Kidney (tissue), 13 donors: ENCODE measurements at regions not wholly inside any gene's neighbourhood (a gene's known extent, or its start where the extent isn't known, plus 50 kb on each side); places are given as distances from the start of the nearest gene placed in this dataset.

ENCODE experiments used
- DNase-seq, 5 donors: peaks; one replicate each; pipeline ENCODE4 v3.0.0-alpha.2; 2013 to 2020
- FAIRE-seq: peaks from 2 replicates; lab custom pipeline; 2012; peaks lifted over from hg19 to GRCh38; lab: Jason Lieb, UNC
- H3K27ac ChIP-seq, 2 donors: one replicate each; pipeline ENCODE4 v1.7.0; 2013; ENCODE audit warnings: low read depth in 2 of 2, low read length in 2 of 2, inconsistent platforms in 1 of 2
- H3K27me3 ChIP-seq: one replicate; pipeline ENCODE4 v1.7.1; 2013; ENCODE audit warnings: low read length, inconsistent platforms; ENCODE audit not compliant: control insufficient read depth, insufficient read depth
- H3K36me3 ChIP-seq, 3 donors: one replicate each; pipeline versions ENCODE4 v1.7.0 to v1.7.1; 2013; ENCODE audit warnings: low read length in 3 of 3, control low read depth in 1 of 3, inconsistent platforms in 1 of 3; ENCODE audit not compliant: insufficient read depth in 3 of 3, control insufficient read depth in 2 of 3
- H3K4me1 ChIP-seq, 3 donors: one replicate each; pipeline versions ENCODE4 v1.7.0 to v1.7.1; 2013; ENCODE audit warnings: low read length in 3 of 3, inconsistent platforms in 1 of 3, low read depth in 1 of 3; ENCODE audit not compliant: control insufficient read depth in 2 of 3, insufficient read depth in 2 of 3
- H3K4me3 ChIP-seq, 3 donors: one replicate each; pipeline versions ENCODE4 v1.7.0 to v1.8.1; 2013; ENCODE audit warnings: low read length in 3 of 3, control low read depth in 1 of 3, inconsistent platforms in 1 of 3
- H3K9ac ChIP-seq, 3 donors: one replicate each; pipeline versions ENCODE4 v1.7.0 to v1.7.1; 2013; ENCODE audit warnings: low read length in 3 of 3, control low read depth in 1 of 3, inconsistent platforms in 1 of 3
- H3K9me3 ChIP-seq, 3 donors: one replicate each; pipeline versions ENCODE4 v1.7.0 to v1.7.1; 2013; ENCODE audit warnings: low read length in 3 of 3, control low read depth in 1 of 3, inconsistent platforms in 1 of 3; ENCODE audit not compliant: control insufficient read depth in 2 of 3, insufficient read depth in 1 of 3
- intact Hi-C: fragments of 100-400 bp; cut with DNase I; formaldehyde crosslinking; loops from one replicate; pipeline ENCODE4 v1.11.1; 2022
- TF ChIP-seq, protein P1 (sequence below): IDR thresholded peaks from 3 replicates; pipeline ENCODE4 v1.5.1; 2012; ENCODE audit warnings: mild to moderate bottlenecking, moderate library complexity, borderline replicate concordance; ENCODE audit not compliant: insufficient read depth; ENCODE audit errors: extremely low read depth
- donor health status: control.
- donor health status: control.
- donor health status: control.
- donor health status: control.
- donor health status: control.
- donor health status: DM: yes; HTN: yes; CAD: no.
- donor health status: Normal renal cell carcinoma (clear cell type).

DNA sequence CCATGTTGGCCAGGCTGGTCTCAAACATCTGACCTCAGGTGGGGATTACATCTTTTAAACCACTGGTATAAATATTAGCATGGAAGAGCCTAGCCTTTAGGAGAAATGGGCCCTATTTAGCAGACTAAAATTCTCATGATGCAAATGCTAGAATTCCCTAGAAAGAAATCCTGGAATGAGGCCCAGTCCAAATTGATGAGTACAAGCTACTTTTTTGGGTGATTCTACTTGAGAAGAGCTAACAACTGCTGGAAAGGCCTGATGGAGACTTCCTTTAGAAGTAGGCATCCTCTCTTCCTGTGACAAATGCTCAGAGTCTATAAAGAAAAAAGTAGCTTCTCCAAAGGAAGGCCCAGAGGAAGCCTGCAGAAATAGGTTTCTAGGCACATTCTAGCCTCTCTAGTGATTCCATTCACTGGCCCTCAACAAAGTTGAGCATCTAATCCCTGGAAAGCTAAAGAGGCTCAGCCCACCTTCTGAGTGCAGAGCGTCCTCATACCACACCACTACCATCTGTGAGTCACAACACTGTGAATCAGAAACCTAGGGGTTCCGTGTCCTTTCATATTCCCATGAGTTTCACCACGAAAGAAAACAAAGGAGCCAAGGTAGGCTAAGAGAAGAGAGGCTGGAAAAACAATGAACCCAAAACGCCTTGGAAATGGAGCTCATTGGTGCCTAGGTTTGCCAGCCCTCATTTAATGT is 183.1 kb downstream of the C1D start:
- H3K4me1 ChIP-seq = peaks cover 3 to 7% (median 4%) of the 10 kb centered on the region in 3 donors
- no peak for FAIRE-seq
- no peaks in the 10 kb centered on the region for H3K36me3 ChIP-seq
- TF ChIP-seq, protein P1, sequence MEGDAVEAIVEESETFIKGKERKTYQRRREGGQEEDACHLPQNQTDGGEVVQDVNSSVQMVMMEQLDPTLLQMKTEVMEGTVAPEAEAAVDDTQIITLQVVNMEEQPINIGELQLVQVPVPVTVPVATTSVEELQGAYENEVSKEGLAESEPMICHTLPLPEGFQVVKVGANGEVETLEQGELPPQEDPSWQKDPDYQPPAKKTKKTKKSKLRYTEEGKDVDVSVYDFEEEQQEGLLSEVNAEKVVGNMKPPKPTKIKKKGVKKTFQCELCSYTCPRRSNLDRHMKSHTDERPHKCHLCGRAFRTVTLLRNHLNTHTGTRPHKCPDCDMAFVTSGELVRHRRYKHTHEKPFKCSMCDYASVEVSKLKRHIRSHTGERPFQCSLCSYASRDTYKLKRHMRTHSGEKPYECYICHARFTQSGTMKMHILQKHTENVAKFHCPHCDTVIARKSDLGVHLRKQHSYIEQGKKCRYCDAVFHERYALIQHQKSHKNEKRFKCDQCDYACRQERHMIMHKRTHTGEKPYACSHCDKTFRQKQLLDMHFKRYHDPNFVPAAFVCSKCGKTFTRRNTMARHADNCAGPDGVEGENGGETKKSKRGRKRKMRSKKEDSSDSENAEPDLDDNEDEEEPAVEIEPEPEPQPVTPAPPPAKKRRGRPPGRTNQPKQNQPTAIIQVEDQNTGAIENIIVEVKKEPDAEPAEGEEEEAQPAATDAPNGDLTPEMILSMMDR = no peak
- intact Hi-C loops = no loop called here
- H3K9me3 ChIP-seq = no peaks in the 10 kb centered on the region
- no peak overlapping the region for H3K4me3 ChIP-seq
- H3K9ac ChIP-seq = no peak overlapping the region
- DNase-seq = no peak
- no peaks in the 10 kb centered on the region for H3K27me3 ChIP-seq
- H3K27ac ChIP-seq = no peak overlapping the region

DNA sequence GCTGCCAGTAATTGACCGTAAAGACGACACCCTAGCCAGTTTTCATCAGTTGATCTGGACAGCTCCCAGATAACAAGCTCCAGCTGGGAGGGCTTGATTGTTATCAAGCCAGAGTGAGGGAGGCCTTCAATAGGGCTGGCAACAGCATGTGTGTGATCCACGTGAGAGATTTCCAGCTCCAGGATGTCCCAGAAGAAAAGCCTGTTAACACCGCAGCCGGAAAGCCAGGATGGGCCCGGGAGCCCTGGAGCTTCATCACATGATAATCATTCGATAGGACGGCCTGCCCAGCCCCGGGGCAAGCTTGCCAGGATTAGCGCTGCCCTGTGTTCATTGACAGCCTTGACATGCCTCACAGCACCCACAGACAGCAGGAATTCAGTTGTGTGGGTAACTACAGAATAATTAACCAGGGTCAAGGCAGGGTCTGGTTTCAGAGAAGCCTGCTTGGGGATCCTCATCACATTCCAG is 182.5 kb downstream of the C1D start:
- H3K36me3 ChIP-seq = no peaks in the 10 kb centered on the region
- no peak overlapping the region for H3K4me3 ChIP-seq
- no peaks in the 10 kb centered on the region for H3K9me3 ChIP-seq
- H3K27ac ChIP-seq = no peak overlapping the region
- intact Hi-C loops = no loop called here
- no peak overlapping the region for H3K9ac ChIP-seq
- H3K27me3 ChIP-seq = no peaks in the 10 kb centered on the region
- peaks cover 3 to 7% (median 4%) of the 10 kb centered on the region in 3 donors for H3K4me1 ChIP-seq
- no peak for FAIRE-seq
- TF ChIP-seq, protein P1 = no peak
- DNase-seq = peak; percentile 80 to 89 (median 85)

DNA sequence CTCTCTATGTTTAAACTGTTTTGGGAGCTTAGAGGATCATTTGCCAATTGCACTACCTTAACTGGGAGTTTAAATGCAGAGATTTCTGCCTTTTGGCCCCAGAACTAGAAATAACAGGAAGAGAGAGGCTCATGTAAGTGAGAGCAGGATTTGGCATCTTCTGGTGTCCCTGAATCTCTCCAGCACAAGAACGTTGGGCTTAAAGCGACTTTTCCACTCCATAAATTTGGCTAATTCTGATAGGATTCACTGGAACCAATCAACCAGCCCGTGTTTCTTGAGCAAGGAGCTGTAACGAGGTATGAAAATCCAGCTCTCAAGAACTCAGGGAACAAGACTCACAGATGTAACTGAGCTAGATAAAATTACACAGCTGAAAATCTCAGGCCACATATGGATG is 181.0 kb downstream of the C1D start:
- no peak for FAIRE-seq
- no peaks in the 10 kb centered on the region for H3K9me3 ChIP-seq
- intact Hi-C loops = no loop called here
- TF ChIP-seq, protein P1 = no peak
- no peak overlapping the region for H3K4me3 ChIP-seq
- no peak overlapping the region for H3K9ac ChIP-seq
- H3K36me3 ChIP-seq = no peaks in the 10 kb centered on the region
- peaks cover 3 to 7% (median 4%) of the 10 kb centered on the region in 3 donors for H3K4me1 ChIP-seq
- peak in 2 of 5 donors; percentile 45 to 57 for DNase-seq
- H3K27me3 ChIP-seq = no peaks in the 10 kb centered on the region
- no peak overlapping the region for H3K27ac ChIP-seq
